ENCODE measurements at regions not wholly inside any gene's neighbourhood (a gene's known extent, or its start where the extent isn't known, plus 50 kb on each side); places are given as distances from the start of the nearest gene placed in this dataset.

- TF ChIP-seq POLR2A (IDR thresholded peaks at IDR 0.05) (no peak), CTCF (IDR thresholded peaks at IDR 0.05) (no peak)
Observed at GRCh38 chr2:192278701-192279100, 84.0 kb upstream of the TMEFF2 start.

All from lower leg skin (tissue), 3 donors.